ENCODE measurements at regions not wholly inside any gene's neighbourhood (a gene's known extent, or its start where the extent isn't known, plus 50 kb on each side); places are given as distances from the start of the nearest gene placed in this dataset.

DNA sequence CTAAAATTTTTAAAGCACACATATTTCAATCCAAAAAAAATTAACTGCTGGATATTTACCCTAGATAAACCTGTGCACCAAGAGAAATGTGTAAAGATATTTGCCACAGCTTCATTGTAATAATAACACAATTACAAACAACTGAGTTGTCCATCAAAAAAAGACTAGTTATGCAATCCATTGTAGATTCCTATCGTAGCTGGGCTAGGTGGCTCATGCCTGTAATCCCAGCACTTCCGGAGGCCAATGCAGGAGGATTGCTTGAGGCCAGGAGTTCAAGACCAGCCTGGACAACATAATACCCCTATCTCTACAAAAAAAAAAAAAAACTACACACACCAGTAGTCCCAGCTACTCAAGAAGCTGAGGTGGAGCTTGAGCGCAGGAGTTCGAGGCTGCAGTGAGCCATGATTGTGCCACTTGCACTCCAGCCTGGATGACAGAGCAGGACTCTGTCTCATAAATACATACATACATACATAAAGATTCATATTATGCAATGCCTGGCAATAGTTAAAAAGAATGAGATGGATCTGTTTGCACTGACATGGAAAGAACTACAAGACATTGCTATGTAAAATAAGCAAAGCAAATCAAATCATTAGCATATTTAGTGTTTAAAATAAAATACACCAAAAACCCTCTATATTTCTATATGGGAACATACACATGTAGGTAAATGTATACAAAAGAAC, 56.5 kb upstream of the CCDC28A start:
- FAIRE-seq: no peak

- no peak for FAIRE-seq
Observed at GRCh38 chr6:138719011-138719635, 54.4 kb upstream of the CCDC28A start.

GRCh38 chr6:138719744-138720143, 53.8 kb upstream of the CCDC28A start:
- no peak for FAIRE-seq

DNA sequence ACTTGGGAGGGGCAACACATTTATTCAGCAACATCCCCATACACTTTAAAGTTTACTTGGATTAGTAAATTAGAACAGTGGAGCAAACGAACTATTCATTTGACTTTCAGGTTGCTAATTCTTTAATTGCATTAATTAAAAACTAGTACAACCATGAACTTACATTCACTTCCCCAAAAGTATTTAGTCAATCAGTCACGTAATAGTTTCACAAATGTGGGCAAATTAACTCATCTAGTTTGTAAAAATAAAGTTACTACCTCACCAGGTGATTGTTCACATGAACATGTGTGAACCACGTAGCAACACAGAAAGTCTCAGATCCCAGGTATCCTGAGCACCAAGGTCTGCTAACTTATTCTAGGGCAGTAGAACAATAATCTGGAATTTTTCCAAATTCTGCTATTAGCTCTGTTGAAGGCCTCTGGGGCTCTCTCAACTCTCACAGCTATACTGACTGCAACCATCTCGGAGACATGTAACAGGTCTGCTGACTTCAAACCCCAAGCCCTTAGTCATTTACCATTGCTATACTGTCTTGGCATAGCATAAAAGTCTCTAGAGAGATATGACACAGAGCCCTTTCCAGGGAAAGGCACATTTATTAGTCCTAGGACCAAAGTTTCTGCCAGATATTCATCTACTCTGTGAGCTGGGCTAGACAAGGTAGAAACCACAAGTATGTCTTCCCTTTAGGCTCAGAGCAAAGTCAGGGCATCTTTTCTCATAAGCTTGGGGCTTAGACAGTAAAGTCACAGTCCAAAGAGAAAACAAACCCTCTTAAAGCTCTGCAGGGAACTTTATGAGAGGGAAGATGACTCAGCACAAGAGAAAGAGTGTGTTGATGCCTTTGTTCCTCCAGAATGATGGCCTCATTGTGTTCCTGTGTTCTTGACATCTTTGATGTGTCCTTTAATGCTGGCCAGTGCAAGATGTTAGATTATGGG, 50.9 kb upstream of the CCDC28A start:
- no peak for FAIRE-seq

Measured in islet of Langerhans (tissue), 1 donor.